ENCODE measurements at regions not wholly inside any gene's neighbourhood (a gene's known extent, or its start where the extent isn't known, plus 50 kb on each side); places are given as distances from the start of the nearest gene placed in this dataset.

DNA sequence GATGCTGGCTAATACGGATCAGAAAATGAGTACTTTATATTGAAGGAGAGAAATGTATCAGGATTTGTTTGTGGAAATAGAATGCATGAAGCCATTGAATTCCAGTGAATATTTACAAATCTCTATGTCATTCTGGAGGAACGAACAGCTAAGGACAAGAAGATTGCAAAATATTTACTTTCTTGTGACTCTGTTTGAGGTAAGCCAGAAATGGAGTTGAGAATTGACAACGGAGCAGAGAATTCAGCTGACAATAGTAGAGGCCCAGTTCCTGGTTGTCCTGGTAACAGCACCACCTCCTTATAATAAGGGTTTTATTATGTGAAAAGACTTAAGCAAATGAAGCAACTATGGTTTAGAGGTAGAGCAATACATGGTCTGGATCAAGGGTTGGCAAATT, 349.2 kb downstream of the ADCYAP1 start:
- TF ChIP-seq, protein P1, sequence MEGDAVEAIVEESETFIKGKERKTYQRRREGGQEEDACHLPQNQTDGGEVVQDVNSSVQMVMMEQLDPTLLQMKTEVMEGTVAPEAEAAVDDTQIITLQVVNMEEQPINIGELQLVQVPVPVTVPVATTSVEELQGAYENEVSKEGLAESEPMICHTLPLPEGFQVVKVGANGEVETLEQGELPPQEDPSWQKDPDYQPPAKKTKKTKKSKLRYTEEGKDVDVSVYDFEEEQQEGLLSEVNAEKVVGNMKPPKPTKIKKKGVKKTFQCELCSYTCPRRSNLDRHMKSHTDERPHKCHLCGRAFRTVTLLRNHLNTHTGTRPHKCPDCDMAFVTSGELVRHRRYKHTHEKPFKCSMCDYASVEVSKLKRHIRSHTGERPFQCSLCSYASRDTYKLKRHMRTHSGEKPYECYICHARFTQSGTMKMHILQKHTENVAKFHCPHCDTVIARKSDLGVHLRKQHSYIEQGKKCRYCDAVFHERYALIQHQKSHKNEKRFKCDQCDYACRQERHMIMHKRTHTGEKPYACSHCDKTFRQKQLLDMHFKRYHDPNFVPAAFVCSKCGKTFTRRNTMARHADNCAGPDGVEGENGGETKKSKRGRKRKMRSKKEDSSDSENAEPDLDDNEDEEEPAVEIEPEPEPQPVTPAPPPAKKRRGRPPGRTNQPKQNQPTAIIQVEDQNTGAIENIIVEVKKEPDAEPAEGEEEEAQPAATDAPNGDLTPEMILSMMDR (IDR thresholded peaks at IDR 0.05; ENCODE audit: low read depth, low read length, missing input control) = no peak
- TF ChIP-seq, protein P2, sequence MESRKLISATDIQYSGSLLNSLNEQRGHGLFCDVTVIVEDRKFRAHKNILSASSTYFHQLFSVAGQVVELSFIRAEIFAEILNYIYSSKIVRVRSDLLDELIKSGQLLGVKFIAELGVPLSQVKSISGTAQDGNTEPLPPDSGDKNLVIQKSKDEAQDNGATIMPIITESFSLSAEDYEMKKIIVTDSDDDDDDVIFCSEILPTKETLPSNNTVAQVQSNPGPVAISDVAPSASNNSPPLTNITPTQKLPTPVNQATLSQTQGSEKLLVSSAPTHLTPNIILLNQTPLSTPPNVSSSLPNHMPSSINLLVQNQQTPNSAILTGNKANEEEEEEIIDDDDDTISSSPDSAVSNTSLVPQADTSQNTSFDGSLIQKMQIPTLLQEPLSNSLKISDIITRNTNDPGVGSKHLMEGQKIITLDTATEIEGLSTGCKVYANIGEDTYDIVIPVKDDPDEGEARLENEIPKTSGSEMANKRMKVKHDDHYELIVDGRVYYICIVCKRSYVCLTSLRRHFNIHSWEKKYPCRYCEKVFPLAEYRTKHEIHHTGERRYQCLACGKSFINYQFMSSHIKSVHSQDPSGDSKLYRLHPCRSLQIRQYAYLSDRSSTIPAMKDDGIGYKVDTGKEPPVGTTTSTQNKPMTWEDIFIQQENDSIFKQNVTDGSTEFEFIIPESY (IDR thresholded peaks at IDR 0.05) = no peak
- TF ChIP-seq GABPA (IDR thresholded peaks at IDR 0.05 in 1 of 2, conservative IDR thresholded peaks at IDR 0.05 in 1 of 2) = no peak
- TF ChIP-seq, protein P3, sequence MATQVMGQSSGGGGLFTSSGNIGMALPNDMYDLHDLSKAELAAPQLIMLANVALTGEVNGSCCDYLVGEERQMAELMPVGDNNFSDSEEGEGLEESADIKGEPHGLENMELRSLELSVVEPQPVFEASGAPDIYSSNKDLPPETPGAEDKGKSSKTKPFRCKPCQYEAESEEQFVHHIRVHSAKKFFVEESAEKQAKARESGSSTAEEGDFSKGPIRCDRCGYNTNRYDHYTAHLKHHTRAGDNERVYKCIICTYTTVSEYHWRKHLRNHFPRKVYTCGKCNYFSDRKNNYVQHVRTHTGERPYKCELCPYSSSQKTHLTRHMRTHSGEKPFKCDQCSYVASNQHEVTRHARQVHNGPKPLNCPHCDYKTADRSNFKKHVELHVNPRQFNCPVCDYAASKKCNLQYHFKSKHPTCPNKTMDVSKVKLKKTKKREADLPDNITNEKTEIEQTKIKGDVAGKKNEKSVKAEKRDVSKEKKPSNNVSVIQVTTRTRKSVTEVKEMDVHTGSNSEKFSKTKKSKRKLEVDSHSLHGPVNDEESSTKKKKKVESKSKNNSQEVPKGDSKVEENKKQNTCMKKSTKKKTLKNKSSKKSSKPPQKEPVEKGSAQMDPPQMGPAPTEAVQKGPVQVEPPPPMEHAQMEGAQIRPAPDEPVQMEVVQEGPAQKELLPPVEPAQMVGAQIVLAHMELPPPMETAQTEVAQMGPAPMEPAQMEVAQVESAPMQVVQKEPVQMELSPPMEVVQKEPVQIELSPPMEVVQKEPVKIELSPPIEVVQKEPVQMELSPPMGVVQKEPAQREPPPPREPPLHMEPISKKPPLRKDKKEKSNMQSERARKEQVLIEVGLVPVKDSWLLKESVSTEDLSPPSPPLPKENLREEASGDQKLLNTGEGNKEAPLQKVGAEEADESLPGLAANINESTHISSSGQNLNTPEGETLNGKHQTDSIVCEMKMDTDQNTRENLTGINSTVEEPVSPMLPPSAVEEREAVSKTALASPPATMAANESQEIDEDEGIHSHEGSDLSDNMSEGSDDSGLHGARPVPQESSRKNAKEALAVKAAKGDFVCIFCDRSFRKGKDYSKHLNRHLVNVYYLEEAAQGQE (IDR thresholded peaks at IDR 0.05) = no peak
- TF ChIP-seq, protein P4, sequence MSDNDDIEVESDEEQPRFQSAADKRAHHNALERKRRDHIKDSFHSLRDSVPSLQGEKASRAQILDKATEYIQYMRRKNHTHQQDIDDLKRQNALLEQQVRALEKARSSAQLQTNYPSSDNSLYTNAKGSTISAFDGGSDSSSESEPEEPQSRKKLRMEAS (IDR thresholded peaks at IDR 0.05) = no peak
